ENCODE measurements at regions not wholly inside any gene's neighbourhood (a gene's known extent, or its start where the extent isn't known, plus 50 kb on each side); places are given as distances from the start of the nearest gene placed in this dataset.
"Not testable (repeated sequence)": the region's sequence is repeated elsewhere in the genome, so short reads cannot be mapped to it uniquely, and the experiment has no call there.

DNA sequence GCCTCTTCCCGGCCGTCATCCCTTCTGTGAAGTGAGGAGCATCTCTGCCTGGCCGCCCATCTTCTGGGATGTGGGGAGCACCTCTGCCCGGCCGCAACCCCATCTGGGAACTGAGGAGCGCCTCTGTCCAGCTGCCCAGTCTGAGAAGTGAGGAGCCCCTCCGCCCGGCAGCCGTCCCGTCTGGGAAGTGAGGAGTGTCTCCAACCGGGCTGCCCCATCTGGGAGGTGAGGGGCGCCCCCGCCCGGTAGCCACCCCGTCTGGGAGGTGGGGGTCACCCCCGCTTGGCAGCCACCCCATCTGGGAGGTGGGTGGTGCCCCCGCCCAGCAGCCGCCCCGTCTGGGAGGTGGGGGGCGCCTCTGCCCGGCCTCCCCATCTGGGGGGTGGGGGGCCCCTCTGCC lies 142.3 kb downstream of the LAS1L start:
- no peaks in the 10 kb centered on the region for H3K36me3 ChIP-seq
- WGBS, 2 donors (ENCODE audit: low coverage in 1 of 2): 94% methylated on average over 14 of the region's 21 CpGs; no CpG with 5 or more reads in 1 of the 2 donors
- H3K27me3 ChIP-seq: no peaks in the 10 kb centered on the region
- TF ChIP-seq CTCF (IDR thresholded peaks at IDR 0.05) (no peak), EP300 (IDR thresholded peaks at IDR 0.05; ENCODE audit: low read depth) (no peak), POLR2AphosphoS5 (IDR thresholded peaks at IDR 0.05) (no peak), POLR2A (IDR thresholded peaks at IDR 0.05) (no peak)
- no peak overlapping the region for H3K4me3 ChIP-seq
- intact Hi-C loops (cut with DNase I; ENCODE audit: low total_unique reads): no loop called here
- in situ Hi-C loops (cut with MboI; ENCODE audit: low pct_ligation_motif_present in 1 of 4, low pct_unique_long_range_greater_than_20kb in 1 of 4, low sequenced_read_pairs in 3 of 4): no loop called here
- no peaks in the 10 kb centered on the region for H3K9me3 ChIP-seq
- DNase-seq: no peak
- H3K4me1 ChIP-seq: no peaks in the 10 kb centered on the region
- no peak overlapping the region for H3K27ac ChIP-seq

- DNase-seq; H3K36me3 ChIP-seq; intact Hi-C loops (cut with DNase I; ENCODE audit: low total_unique reads); H3K4me3 ChIP-seq; H3K27ac ChIP-seq; in situ Hi-C loops (cut with MboI; ENCODE audit: low pct_ligation_motif_present in 1 of 4, low pct_unique_long_range_greater_than_20kb in 1 of 4, low sequenced_read_pairs in 3 of 4); H3K9me3 ChIP-seq; H3K4me1 ChIP-seq; H3K27me3 ChIP-seq: not testable (repeated sequence)
- WGBS, 2 donors (ENCODE audit: low coverage in 1 of 2): 83% methylated on average over 8 of the region's 8 CpGs; no CpG with 5 or more reads in 1 of the 2 donors
Measured at GRCh38 chrX:65389120-65389519, 145.5 kb downstream of the LAS1L start.
